T-cell (primary cell): ENCODE measurements at regions not wholly inside any gene's neighbourhood (a gene's known extent, or its start where the extent isn't known, plus 50 kb on each side); places are given as distances from the start of the nearest gene placed in this dataset.
"Not testable (repeated sequence)": the region's sequence is repeated elsewhere in the genome, so short reads cannot be mapped to it uniquely, and the experiment has no call there.

Experiments
- ATAC-seq, 4 experiments: fragments of 200-7000 bp in 3 of 4; fragments of 150-1000 bp in 1 of 4; cut with Tn5 transposase; replicated peaks in 1 of 4; 1 replicate in 3 of 4; 2 replicates in 1 of 4; pipeline ENCODE4 v1.10.0; 2021; ENCODE audit warnings: moderate library complexity in 3 of 4, mild to moderate bottlenecking in 2 of 4, moderate number of reproducible peaks in 1 of 4
- CTCF ChIA-PET, 2 donors: fragments of 300-600 bp; sonication (Branson Sonifier 250); formaldehyde crosslinking; loops; one replicate each; lab custom pipeline; 2022; ENCODE audit warnings: antibody characterized with exemption in 2 of 2; lab: Charles Lee
- POLR2A ChIA-PET, 2 donors: fragments of 300-600 bp; sonication (Branson Sonifier 250); formaldehyde crosslinking; loops; one replicate each; lab custom pipeline; 2022; ENCODE audit warnings: antibody characterized with exemption in 2 of 2; lab: Charles Lee
- DNase-seq, 35 experiments: peaks; one replicate each; pipeline versions ENCODE4 v3.0.0 to v3.0.0-alpha.2; 2013 to 2023
- H3K27ac ChIP-seq: one replicate; pipeline ENCODE4 v1.5.1; 2013; ENCODE audit warnings: low read length
- H3K27me3 ChIP-seq, 2 experiments: replicated peaks in 1 of 2; 1 replicate in 1 of 2; 2 replicates in 1 of 2; pipeline versions ENCODE4 v1.6.1 to v1.7.0; 2013; ENCODE audit warnings: low read length in 1 of 2, mixed read lengths in 1 of 2; ENCODE audit not compliant: control insufficient read depth in 2 of 2, insufficient read depth in 2 of 2; ENCODE audit errors: extremely low read depth in 1 of 2
- H3K36me3 ChIP-seq, 2 donors: 1 replicate in 1 of 2; 2 replicates in 1 of 2; pipeline versions ENCODE4 v1.6.1 to v1.7.0; 2013; ENCODE audit warnings: low read length in 1 of 2; ENCODE audit not compliant: control insufficient read depth in 2 of 2, insufficient read depth in 1 of 2; ENCODE audit errors: extremely low read depth in 1 of 2
- H3K4me1 ChIP-seq, 2 experiments: 1 replicate in 1 of 2; 2 replicates in 1 of 2; pipeline versions ENCODE4 v1.6.1 to v1.7.0; 2013; ENCODE audit warnings: low read length in 2 of 2, mixed read lengths in 1 of 2; ENCODE audit not compliant: insufficient read depth in 2 of 2, control insufficient read depth in 1 of 2; ENCODE audit errors: extremely low read depth in 1 of 2
- H3K4me3 ChIP-seq, 2 donors: 1 replicate in 1 of 2; 2 replicates in 1 of 2; pipeline versions ENCODE4 v1.5.1 to v1.7.0; 2013; ENCODE audit warnings: mild to moderate bottlenecking in 2 of 2, low read length in 1 of 2, moderate library complexity in 1 of 2; ENCODE audit not compliant: control insufficient read depth in 1 of 2; ENCODE audit errors: extremely low read depth in 1 of 2
- H3K9me3 ChIP-seq: 2 replicates; pipeline ENCODE4 v1.7.0; 2013
- H3K27ac Mint-ChIP-seq, 2 donors: one replicate each; pipeline ENCODE4 v1.8.0; 2020 to 2021; ENCODE audit warnings: mild to moderate bottlenecking in 2 of 2, mixed read lengths in 2 of 2
- H3K27me3 Mint-ChIP-seq, 2 donors: one replicate each; pipeline ENCODE4 v1.8.0; 2021 to 2022; ENCODE audit warnings: mixed read lengths in 2 of 2
- H3K36me3 Mint-ChIP-seq: one replicate; pipeline ENCODE4 v1.8.0; 2021; ENCODE audit warnings: mixed read lengths
- H3K4me1 Mint-ChIP-seq, 3 donors: one replicate each; pipeline ENCODE4 v1.8.0; 2020 to 2022; ENCODE audit warnings: mixed read lengths in 3 of 3, mild to moderate bottlenecking in 1 of 3
- H3K4me3 Mint-ChIP-seq, 3 donors: one replicate each; pipeline ENCODE4 v1.8.0; 2020 to 2022; ENCODE audit warnings: mild to moderate bottlenecking in 3 of 3, mixed read lengths in 3 of 3, moderate library complexity in 3 of 3
- H3K9me3 Mint-ChIP-seq, 3 donors: one replicate each; pipeline ENCODE4 v1.8.0; 2020 to 2022; ENCODE audit warnings: mixed read lengths in 3 of 3
- WGBS: methylation state at CpG from one replicate; pipeline ENCODE4 v1.1.5; 2013; ENCODE audit warnings: missing lambda C conversion rate; ENCODE audit not compliant: insufficient coverage; 5-methylcytosine and 5-hydroxymethylcytosine counted together

- H3K4me1 ChIP-seq = no peaks in the 10 kb centered on the region
- ChIA-PET CTCF (interaction anchor here in 1 of 2 donors (0.9 kb wide), 1 partner anchor 12 kb away, joined by 3 read pairs; no protein-coding TSS in a partner anchor), POLR2A (no interaction called here)
- WGBS = 67% methylated on average over 1 of the region's 2 CpGs
- Mint-ChIP-seq H3K4me3 (no peak overlapping the region), H3K9me3 (no peaks in the 10 kb centered on the region), H3K4me1 (no peaks in the 10 kb centered on the region), H3K27ac (no peak overlapping the region), H3K36me3 (no peaks in the 10 kb centered on the region), H3K27me3 (no peaks in the 10 kb centered on the region)
- H3K36me3 ChIP-seq = no peaks in the 10 kb centered on the region
- H3K9me3 ChIP-seq = no peaks in the 10 kb centered on the region
- no peak overlapping the region for H3K27ac ChIP-seq
- DNase-seq (no peak), ATAC-seq (no peak)
- H3K27me3 ChIP-seq = no peaks in the 10 kb centered on the region
- no peak overlapping the region for H3K4me3 ChIP-seq
Observed at GRCh38 chr12:59365133-59365532, 230.7 kb upstream of the SLC16A7 start.

- Mint-ChIP-seq H3K27ac (no peak overlapping the region), H3K4me3 (no peak overlapping the region), H3K4me1 (no peaks in the 10 kb centered on the region), H3K27me3 (peaks cover 3 to 8% of the 10 kb centered on the region in 2 donors), H3K9me3 (peaks cover 0 to 4% (median 0%) of the 10 kb centered on the region in 3 donors), H3K36me3 (no peaks in the 10 kb centered on the region)
- DNase-seq = no peak
- POLR2A ChIA-PET = no interaction called here
- WGBS = no CpG with 5 or more reads among the region's 1 CpG
- H3K27me3 ChIP-seq = no peaks in the 10 kb centered on the region
- ATAC-seq = no peak
- H3K27ac ChIP-seq = no peak overlapping the region
- H3K9me3 ChIP-seq = no peaks in the 10 kb centered on the region
- no peak overlapping the region for H3K4me3 ChIP-seq
- no peaks in the 10 kb centered on the region for H3K4me1 ChIP-seq
- no peaks in the 10 kb centered on the region for H3K36me3 ChIP-seq
- CTCF ChIA-PET = no interaction called here
Observed at GRCh38 chr12:59357811-59358210, 238.0 kb upstream of the SLC16A7 start.

GRCh38 chr12:59346248-59346647 is 249.6 kb upstream of the SLC16A7 start:
- H3K4me1 Mint-ChIP-seq, H3K4me1 ChIP-seq, DNase-seq, H3K27ac Mint-ChIP-seq, H3K9me3 ChIP-seq, H3K27ac ChIP-seq, H3K4me3 ChIP-seq, H3K36me3 ChIP-seq, ATAC-seq, POLR2A ChIA-PET, H3K27me3 Mint-ChIP-seq, H3K4me3 Mint-ChIP-seq, H3K27me3 ChIP-seq, H3K36me3 Mint-ChIP-seq: not testable (repeated sequence)
- WGBS = 80% methylated on average over 1 of the region's 5 CpGs
- H3K9me3 Mint-ChIP-seq = peaks cover 0 to 11% (median 9%) of the 10 kb centered on the region in 3 donors
- CTCF ChIA-PET = interaction anchor here in 1 of 2 donors (0.6 kb wide), 2 partner anchors 11 to 152 kb away, joined by 3 read pairs; no protein-coding TSS in a partner anchor

- DNase-seq = no peak
- Histone ChIP-seq H3K27me3 (no peaks in the 10 kb centered on the region), H3K4me1 (no peaks in the 10 kb centered on the region), H3K9me3 (no peaks in the 10 kb centered on the region), H3K4me3 (no peak overlapping the region), H3K27ac (no peak overlapping the region), H3K36me3 (no peaks in the 10 kb centered on the region)
- Mint-ChIP-seq H3K4me1 (no peaks in the 10 kb centered on the region), H3K36me3 (no peaks in the 10 kb centered on the region), H3K4me3 (no peak overlapping the region), H3K27ac (no peak overlapping the region), H3K27me3 (no peaks in the 10 kb centered on the region), H3K9me3 (peaks cover 4 to 15% (median 9%) of the 10 kb centered on the region in 3 donors)
- 67% methylated on average over 1 of the region's 4 CpGs for WGBS
- no peak for ATAC-seq
- CTCF ChIA-PET = interaction anchor here in 1 of 2 donors (0.6 kb wide), 1 partner anchor 12 kb away, joined by 3 read pairs; no protein-coding TSS in a partner anchor
- POLR2A ChIA-PET = no interaction called here
Observed at GRCh38 chr12:59345406-59345805, 250.4 kb upstream of the SLC16A7 start.

GRCh38 chr12:59344224-59344623 is 251.6 kb upstream of the SLC16A7 start:
- H3K36me3 Mint-ChIP-seq = no peaks in the 10 kb centered on the region

GRCh38 chr12:59329462-59329861 is 266.4 kb upstream of the SLC16A7 start:
- no peaks in the 10 kb centered on the region for H3K4me1 Mint-ChIP-seq
- WGBS = 60% methylated on average over 1 of the region's 2 CpGs
- no peaks in the 10 kb centered on the region for H3K36me3 Mint-ChIP-seq
- DNase-seq = no peak
- H3K36me3 ChIP-seq = no peaks in the 10 kb centered on the region
- no peaks in the 10 kb centered on the region for H3K4me1 ChIP-seq
- ChIA-PET CTCF (no interaction called here), POLR2A (no interaction called here)
- H3K27ac Mint-ChIP-seq = no peak overlapping the region
- no peaks in the 10 kb centered on the region for H3K9me3 ChIP-seq
- no peak for ATAC-seq
- H3K27ac ChIP-seq = no peak overlapping the region
- no peaks in the 10 kb centered on the region for H3K27me3 Mint-ChIP-seq
- no peak overlapping the region for H3K4me3 ChIP-seq
- no peak overlapping the region for H3K4me3 Mint-ChIP-seq
- H3K27me3 ChIP-seq = no peaks in the 10 kb centered on the region
- H3K9me3 Mint-ChIP-seq = no peaks in the 10 kb centered on the region

More at GRCh38 chr12:59344224-59344623, 251.6 kb upstream of the SLC16A7 start:
- H3K4me3 ChIP-seq = no peak overlapping the region
- H3K27ac ChIP-seq = no peak overlapping the region
- DNase-seq = no peak
- H3K36me3 ChIP-seq = no peaks in the 10 kb centered on the region
- Mint-ChIP-seq H3K4me3 (no peak overlapping the region), H3K27ac (no peak overlapping the region), H3K27me3 (no peaks in the 10 kb centered on the region), H3K9me3 (peaks cover 9 to 13% (median 9%) of the 10 kb centered on the region in 3 donors), H3K4me1 (no peaks in the 10 kb centered on the region)
- no peaks in the 10 kb centered on the region for H3K4me1 ChIP-seq
- no peaks in the 10 kb centered on the region for H3K27me3 ChIP-seq
- WGBS = no CpG with 5 or more reads among the region's 1 CpG
- ChIA-PET CTCF (no interaction called here), POLR2A (no interaction called here)
- H3K9me3 ChIP-seq = no peaks in the 10 kb centered on the region
- no peak for ATAC-seq
